SH-SY5Y (cell line): ENCODE measurements at regions not wholly inside any gene's neighbourhood (a gene's known extent, or its start where the extent isn't known, plus 50 kb on each side); places are given as distances from the start of the nearest gene placed in this dataset.

Experiments used
- GATA2 ChIP-seq: IDR thresholded peaks from 2 replicates; pipeline ENCODE4 v1.6.1; 2011; ENCODE audit warnings: mild to moderate bottlenecking, low read depth, low read length
- GATA3 ChIP-seq: IDR thresholded peaks from 2 replicates; pipeline ENCODE4 v1.6.1; 2011; ENCODE audit warnings: low read depth, mild to moderate bottlenecking, low read length, moderate library complexity

- TF ChIP-seq GATA3 (no peak), GATA2 (no peak)
Observed at GRCh38 chr1:238981317-238981933, 404.9 kb upstream of the CHRM3 start.

GRCh38 chr1:238980053-238980452 lies 406.3 kb upstream of the CHRM3 start:
- no peak for TF ChIP-seq GATA2
- TF ChIP-seq GATA3 = no peak

- no peak for TF ChIP-seq GATA2
- TF ChIP-seq GATA3 = no peak
Observed at GRCh38 chr1:238964631-238965030, 421.7 kb upstream of the CHRM3 start.

GRCh38 chr1:238962941-238963340 lies 423.4 kb upstream of the CHRM3 start:
- no peak for TF ChIP-seq GATA3

- TF ChIP-seq GATA3 (no peak), GATA2 (no peak)
Observed at GRCh38 chr1:238961790-238962189, 424.6 kb upstream of the CHRM3 start.

GRCh38 chr1:238960071-238960470 lies 426.3 kb upstream of the CHRM3 start:
- TF ChIP-seq GATA3 (no peak), GATA2 (no peak)

- TF ChIP-seq GATA3 (peak; percentile 90), GATA2 (peak; percentile 81; the same call in 1 of the 2 replicates)
Observed at GRCh38 chr1:238955934-238956333, 430.4 kb upstream of the CHRM3 start.

GRCh38 chr1:238954865-238955264 lies 431.5 kb upstream of the CHRM3 start:
- TF ChIP-seq GATA3 (no peak), GATA2 (no peak)

- TF ChIP-seq GATA2 (no peak), GATA3 (no peak)
Observed at GRCh38 chr1:238953448-238954010, 432.8 kb upstream of the CHRM3 start.

GRCh38 chr1:238951809-238952208 lies 434.6 kb upstream of the CHRM3 start:
- TF ChIP-seq GATA2 (no peak), GATA3 (no peak)

- TF ChIP-seq GATA2 (no peak), GATA3 (no peak)
Observed at GRCh38 chr1:238950784-238951183, 435.6 kb upstream of the CHRM3 start.

GRCh38 chr1:238950017-238950416 lies 436.4 kb upstream of the CHRM3 start:
- TF ChIP-seq GATA2 (no peak), GATA3 (no peak)

- no peak for TF ChIP-seq GATA2
- no peak for TF ChIP-seq GATA3
Observed at GRCh38 chr1:238944028-238944427, 442.3 kb upstream of the CHRM3 start.

GRCh38 chr1:238927899-238928298 lies 458.5 kb upstream of the CHRM3 start:
- TF ChIP-seq GATA3 = no peak
- no peak for TF ChIP-seq GATA2

- TF ChIP-seq GATA2 (no peak), GATA3 (no peak)
Observed at GRCh38 chr1:238916828-238917227, 469.5 kb upstream of the CHRM3 start.
